Adrenal gland (tissue), 9 donors: ENCODE measurements at regions not wholly inside any gene's neighbourhood (a gene's known extent, or its start where the extent isn't known, plus 50 kb on each side); places are given as distances from the start of the nearest gene placed in this dataset.
A peak's percentile ranks its signal among the peaks of the same experiment; 100 is the strongest.

Source experiments
- DNase-seq, 7 donors: peaks; one replicate each; pipeline ENCODE4 v3.0.0-alpha.2; 2019 to 2020
- H3K27ac ChIP-seq, 5 donors: fragments of 200-600 bp; sonication (generic) in 4 of 5; 1 replicate in 3 of 5; 2 replicates in 2 of 5; pipeline versions ENCODE4 v1.5.1 to v1.8.0; 2016 to 2020; ENCODE audit warnings: mild to moderate bottlenecking in 1 of 5
- H3K27me3 ChIP-seq: fragments of 200-600 bp; 2 replicates; pipeline ENCODE4 v1.8.0; 2021
- H3K36me3 ChIP-seq, 2 donors: fragments of 200-600 bp; replicated peaks in 1 of 2; 1 replicate in 1 of 2; 2 replicates in 1 of 2; pipeline versions ENCODE4 v1.5.1 to v1.8.0; 2018 to 2022
- H3K4me1 ChIP-seq, 2 donors: fragments of 200-600 bp; replicated peaks in 1 of 2; 1 replicate in 1 of 2; 2 replicates in 1 of 2; pipeline versions ENCODE4 v1.5.1 to v1.8.0; 2018 to 2021
- H3K4me3 ChIP-seq, 4 donors: fragments of 200-600 bp; sonication (generic) in 3 of 4; one replicate each; pipeline ENCODE4 v1.5.1; 2016 to 2018
- H3K9me3 ChIP-seq, 3 donors: fragments of 200-600 bp; sonication (generic) in 1 of 3; replicated peaks in 1 of 3; 1 replicate in 2 of 3; 2 replicates in 1 of 3; pipeline versions ENCODE4 v1.5.1 to v1.8.0; 2016 to 2021
- POLR2A ChIP-seq, 2 donors: fragments of 450-650 bp; IDR thresholded peaks; one replicate each; pipeline ENCODE4 v1.6.1; 2017; ENCODE audit warnings: antibody characterized with exemption in 2 of 2, mild to moderate bottlenecking in 2 of 2, moderate library complexity in 1 of 2
- WGBS, 4 donors: extraction: QIAGEN DNeasy Blood & Tissue Kit in 2 of 4; methylation state at CpG; one replicate each; pipeline versions ENCODE4 v1.1.5 to v1.1.7; 2013 to 2017; 5-methylcytosine and 5-hydroxymethylcytosine counted together
- intact Hi-C, 2 donors: fragments of 100-400 bp; cut with DNase I; formaldehyde crosslinking; loops; one replicate each; pipeline versions ENCODE4 v1.14.1 to v1.15.0; 2022 to 2023
- TF ChIP-seq, protein P1 (sequence below), 6 experiments: fragments of 450-650 bp in 4 of 6; fragments of 200-600 bp in 2 of 6; sonication (generic) in 1 of 6; IDR thresholded peaks; 1 replicate in 5 of 6; 2 replicates in 1 of 6; pipeline versions ENCODE4 v1.5.1 to v1.8.0; 2016 to 2021; ENCODE audit warnings: antibody characterized with exemption in 6 of 6, mild to moderate bottlenecking in 2 of 6, moderate library complexity in 1 of 6
- donor health status: healthy with polysubstance abuse.
- donor health status: Bipolar disorder and iron deficiency.
- donor health status: DM: yes; HTN: yes; CAD: no.
- donor health status: DM: no; HTN: no; CAD: no.
- donor health status: DM: no; HTN: no; CAD: no.

GRCh38 chrX:151082077-151082948 lies 94.1 kb upstream of the GPR50 start:
- no peak overlapping the region for H3K27ac ChIP-seq
- peak; percentile 40 to 80 (median 64) for DNase-seq
- TF ChIP-seq POLR2A (IDR thresholded peaks at IDR 0.05) = no peak
- TF ChIP-seq, protein P1, sequence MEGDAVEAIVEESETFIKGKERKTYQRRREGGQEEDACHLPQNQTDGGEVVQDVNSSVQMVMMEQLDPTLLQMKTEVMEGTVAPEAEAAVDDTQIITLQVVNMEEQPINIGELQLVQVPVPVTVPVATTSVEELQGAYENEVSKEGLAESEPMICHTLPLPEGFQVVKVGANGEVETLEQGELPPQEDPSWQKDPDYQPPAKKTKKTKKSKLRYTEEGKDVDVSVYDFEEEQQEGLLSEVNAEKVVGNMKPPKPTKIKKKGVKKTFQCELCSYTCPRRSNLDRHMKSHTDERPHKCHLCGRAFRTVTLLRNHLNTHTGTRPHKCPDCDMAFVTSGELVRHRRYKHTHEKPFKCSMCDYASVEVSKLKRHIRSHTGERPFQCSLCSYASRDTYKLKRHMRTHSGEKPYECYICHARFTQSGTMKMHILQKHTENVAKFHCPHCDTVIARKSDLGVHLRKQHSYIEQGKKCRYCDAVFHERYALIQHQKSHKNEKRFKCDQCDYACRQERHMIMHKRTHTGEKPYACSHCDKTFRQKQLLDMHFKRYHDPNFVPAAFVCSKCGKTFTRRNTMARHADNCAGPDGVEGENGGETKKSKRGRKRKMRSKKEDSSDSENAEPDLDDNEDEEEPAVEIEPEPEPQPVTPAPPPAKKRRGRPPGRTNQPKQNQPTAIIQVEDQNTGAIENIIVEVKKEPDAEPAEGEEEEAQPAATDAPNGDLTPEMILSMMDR (IDR thresholded peaks at IDR 0.05) = peak; percentile 78 to 95 (median 91)
- no peak overlapping the region for H3K4me3 ChIP-seq
- intact Hi-C loops = loop anchor here (5.0 kb wide), 1 partner anchor 310 kb away; no protein-coding TSS in a partner anchor
- H3K9me3 ChIP-seq = no peaks in the 10 kb centered on the region
- H3K4me1 ChIP-seq = peaks cover 0 to 4% of the 10 kb centered on the region in 2 donors
- WGBS, 4 donors = 5 to 24% (median 11%) methylated on average over 5 to 41 of the region's 41 CpGs
- H3K27me3 ChIP-seq = peaks cover 6% of the 10 kb centered on the region
- H3K36me3 ChIP-seq = no peaks in the 10 kb centered on the region

- no peak for TF ChIP-seq POLR2A (IDR thresholded peaks at IDR 0.05)
- TF ChIP-seq, protein P1 (IDR thresholded peaks at IDR 0.05) = no peak
- Histone ChIP-seq H3K4me3 (no peak overlapping the region), H3K36me3 (no peaks in the 10 kb centered on the region), H3K27me3 (peaks cover 7% of the 10 kb centered on the region), H3K4me1 (peaks cover 0 to 4% of the 10 kb centered on the region in 2 donors), H3K9me3 (no peaks in the 10 kb centered on the region), H3K27ac (no peak overlapping the region)
- 69 to 84% (median 78%) methylated on average over 1 of the region's 1 CpG for whole genome bisulfite sequencing, 4 donors
- DNase-seq = no peak
- intact Hi-C loops = loop anchor here (5.0 kb wide), 1 partner anchor 312 kb away; no protein-coding TSS in a partner anchor
These were observed 91.9 kb upstream of the GPR50 start for GRCh38 chrX:151084454-151084853.

DNA sequence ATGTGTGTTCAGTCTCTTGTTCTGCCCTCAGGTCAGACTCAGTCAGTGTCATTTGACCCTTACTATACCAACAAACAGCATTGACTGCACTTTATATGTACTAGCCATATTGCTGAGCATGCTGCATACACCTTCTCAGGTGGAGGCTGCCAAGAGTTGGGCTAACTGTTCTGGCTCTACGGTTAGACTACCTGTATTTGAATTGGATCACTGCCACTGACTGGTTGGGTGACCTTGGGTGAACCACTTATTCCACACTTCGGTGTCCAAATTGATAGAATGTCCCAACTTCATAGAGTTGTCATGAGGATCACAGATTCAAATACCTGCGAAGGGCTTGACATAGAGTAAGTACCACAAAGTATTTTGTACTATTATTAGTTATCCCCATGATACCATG lies 91.2 kb upstream of the GPR50 start:
- Histone ChIP-seq H3K4me3 (no peak overlapping the region), H3K27me3 (peaks cover 9% of the 10 kb centered on the region), H3K36me3 (no peaks in the 10 kb centered on the region), H3K27ac (no peak overlapping the region), H3K4me1 (peaks cover 0 to 4% of the 10 kb centered on the region in 2 donors), H3K9me3 (no peaks in the 10 kb centered on the region)
- intact Hi-C loops = no loop called here
- no peak for DNase-seq
- 70 to 86% (median 78%) methylated on average over 1 to 3 of the region's 3 CpGs for WGBS, 4 donors
- no peak for TF ChIP-seq POLR2A (IDR thresholded peaks at IDR 0.05)
- TF ChIP-seq, protein P1 (IDR thresholded peaks at IDR 0.05) = no peak

GRCh38 chrX:151088221-151088620 lies 88.2 kb upstream of the GPR50 start:
- 50 to 60% (median 54%) methylated on average over 3 of the region's 3 CpGs for WGBS, 4 donors
- Histone ChIP-seq H3K4me1 (no peaks in the 10 kb centered on the region), H3K4me3 (no peak overlapping the region), H3K27ac (no peak overlapping the region), H3K36me3 (no peaks in the 10 kb centered on the region), H3K27me3 (peaks cover 3% of the 10 kb centered on the region), H3K9me3 (no peaks in the 10 kb centered on the region)
- TF ChIP-seq POLR2A (IDR thresholded peaks at IDR 0.05) = no peak
- TF ChIP-seq, protein P1 (IDR thresholded peaks at IDR 0.05) = no peak
- no peak for DNase-seq
- intact Hi-C loops = no loop called here
